HG03378 (cell line): ENCODE measurements at regions not wholly inside any gene's neighbourhood (a gene's known extent, or its start where the extent isn't known, plus 50 kb on each side); places are given as distances from the start of the nearest gene placed in this dataset.
"Not testable (repeated sequence)": the region's sequence is repeated elsewhere in the genome, so short reads cannot be mapped to it uniquely, and the experiment has no call there.

ENCODE experiments used
- ATAC-seq: cut with Tn5 transposase; IDR thresholded peaks from one replicate; pipeline ENCODE4 v1.9.1; 2021; ENCODE audit warnings: mild to moderate bottlenecking, moderate library complexity; ENCODE audit not compliant: unreplicated experiment

GRCh38 chr10:78597796-78598555, 470.8 kb upstream of the ZMIZ1 start:
- no peak for ATAC-seq

GRCh38 chr10:78599122-78599853, 469.5 kb upstream of the ZMIZ1 start:
- ATAC-seq: no peak

GRCh38 chr10:78600121-78600665, 468.6 kb upstream of the ZMIZ1 start:
- no peak for ATAC-seq

GRCh38 chr10:78600740-78601139, 468.0 kb upstream of the ZMIZ1 start:
- no peak for ATAC-seq

GRCh38 chr10:78602201-78602932, 466.4 kb upstream of the ZMIZ1 start:
- no peak for ATAC-seq

- ATAC-seq: no peak
Measured at GRCh38 chr10:78604286-78604685, 464.5 kb upstream of the ZMIZ1 start.

GRCh38 chr10:78604721-78605120, 464.0 kb upstream of the ZMIZ1 start:
- ATAC-seq: no peak

- no peak for ATAC-seq
Measured at GRCh38 chr10:78605800-78606350, 462.9 kb upstream of the ZMIZ1 start.

- ATAC-seq: not testable (repeated sequence)
Measured at GRCh38 chr10:78606766-78607165, 462.0 kb upstream of the ZMIZ1 start.

- no peak for ATAC-seq
Measured at GRCh38 chr10:78609976-78610375, 458.8 kb upstream of the ZMIZ1 start.

GRCh38 chr10:78613132-78613531, 455.6 kb upstream of the ZMIZ1 start:
- no peak for ATAC-seq

- ATAC-seq: no peak
Measured at GRCh38 chr10:78614267-78614666, 454.5 kb upstream of the ZMIZ1 start.

- no peak for ATAC-seq
Measured at GRCh38 chr10:78614744-78615143, 454.0 kb upstream of the ZMIZ1 start.

GRCh38 chr10:78616125-78616695, 452.6 kb upstream of the ZMIZ1 start:
- ATAC-seq: no peak

- ATAC-seq: no peak
Measured at GRCh38 chr10:78617115-78617514, 451.7 kb upstream of the ZMIZ1 start.

- ATAC-seq: no peak
Measured at GRCh38 chr10:78617631-78618030, 451.1 kb upstream of the ZMIZ1 start.

- no peak for ATAC-seq
Measured at GRCh38 chr10:78618050-78618449, 450.7 kb upstream of the ZMIZ1 start.

GRCh38 chr10:78619115-78619851, 449.5 kb upstream of the ZMIZ1 start:
- ATAC-seq: no peak

- ATAC-seq: no peak
Measured at GRCh38 chr10:78619896-78620295, 448.9 kb upstream of the ZMIZ1 start.
